MM.1S (cell line): ENCODE measurements at regions not wholly inside any gene's neighbourhood (a gene's known extent, or its start where the extent isn't known, plus 50 kb on each side); places are given as distances from the start of the nearest gene placed in this dataset.

Experiments used
- EZH2 ChIP-seq: fragments of 300-600 bp; sonication (generic); optimal IDR thresholded peaks from 2 replicates; pipeline ENCODE3; 2017; ENCODE audit warnings: low read depth, mild to moderate bottlenecking, antibody characterized with exemption, low read length, mixed read lengths
- EZH2phosphoT487 ChIP-seq: fragments of 300-600 bp; sonication (generic); IDR thresholded peaks from 2 replicates; pipeline ENCODE4 v1.6.1; 2018; ENCODE audit warnings: antibody characterized with exemption, low read length
- TF ChIP-seq, protein P1 (sequence below): fragments of 300-600 bp; sonication (generic); IDR thresholded peaks from 2 replicates; pipeline ENCODE4 v1.5.1; 2016; ENCODE audit warnings: antibody characterized with exemption, low read length, mixed read lengths

DNA sequence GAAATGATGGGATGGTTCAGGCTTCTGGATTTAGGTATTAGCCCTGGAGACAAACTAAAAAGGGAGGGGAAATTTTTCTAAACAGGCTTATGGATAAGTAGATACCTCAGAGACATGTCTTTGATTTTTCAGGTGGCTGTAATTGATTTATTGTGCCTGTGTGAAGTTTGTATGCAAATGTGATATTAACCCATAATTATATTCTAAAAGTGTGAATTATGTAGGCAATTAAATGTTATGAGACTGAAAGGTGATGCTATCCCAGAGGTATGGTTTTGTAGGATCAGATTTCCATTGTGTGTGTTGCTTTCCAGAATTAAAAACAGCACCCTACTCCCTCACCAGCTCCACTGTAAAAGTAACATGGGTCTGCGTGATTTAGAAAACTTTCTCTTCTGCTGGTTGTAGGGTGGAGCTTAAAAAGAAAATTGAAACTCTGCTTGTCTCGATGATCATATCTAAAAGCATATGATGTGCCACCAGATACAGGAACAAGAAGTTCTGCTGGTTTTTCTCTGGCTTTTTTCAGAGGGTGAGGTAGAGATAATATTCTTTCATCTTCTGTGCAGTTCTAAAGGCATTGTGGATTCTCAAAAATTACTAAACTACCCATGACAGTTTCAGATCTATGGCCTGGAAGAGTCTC lies 71.8 kb upstream of the TAF11L2 start:
- TF ChIP-seq, protein P1, sequence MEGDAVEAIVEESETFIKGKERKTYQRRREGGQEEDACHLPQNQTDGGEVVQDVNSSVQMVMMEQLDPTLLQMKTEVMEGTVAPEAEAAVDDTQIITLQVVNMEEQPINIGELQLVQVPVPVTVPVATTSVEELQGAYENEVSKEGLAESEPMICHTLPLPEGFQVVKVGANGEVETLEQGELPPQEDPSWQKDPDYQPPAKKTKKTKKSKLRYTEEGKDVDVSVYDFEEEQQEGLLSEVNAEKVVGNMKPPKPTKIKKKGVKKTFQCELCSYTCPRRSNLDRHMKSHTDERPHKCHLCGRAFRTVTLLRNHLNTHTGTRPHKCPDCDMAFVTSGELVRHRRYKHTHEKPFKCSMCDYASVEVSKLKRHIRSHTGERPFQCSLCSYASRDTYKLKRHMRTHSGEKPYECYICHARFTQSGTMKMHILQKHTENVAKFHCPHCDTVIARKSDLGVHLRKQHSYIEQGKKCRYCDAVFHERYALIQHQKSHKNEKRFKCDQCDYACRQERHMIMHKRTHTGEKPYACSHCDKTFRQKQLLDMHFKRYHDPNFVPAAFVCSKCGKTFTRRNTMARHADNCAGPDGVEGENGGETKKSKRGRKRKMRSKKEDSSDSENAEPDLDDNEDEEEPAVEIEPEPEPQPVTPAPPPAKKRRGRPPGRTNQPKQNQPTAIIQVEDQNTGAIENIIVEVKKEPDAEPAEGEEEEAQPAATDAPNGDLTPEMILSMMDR = no peak
- TF ChIP-seq EZH2 (no peak), EZH2phosphoT487 (no peak)
